Ishikawa (cell line): ENCODE measurements at regions not wholly inside any gene's neighbourhood (a gene's known extent, or its start where the extent isn't known, plus 50 kb on each side); places are given as distances from the start of the nearest gene placed in this dataset.

Experiments
- EP300 ChIP-seq: IDR thresholded peaks from 2 replicates; pipeline ENCODE4 v1.6.1; 2012; ENCODE audit warnings: borderline replicate concordance
- FOXM1 ChIP-seq: IDR thresholded peaks from 2 replicates; pipeline ENCODE4 v1.6.1; 2012; ENCODE audit warnings: low read depth, borderline replicate concordance
- MAX ChIP-seq: IDR thresholded peaks from 2 replicates; pipeline ENCODE4 v1.6.1; 2012
- REST ChIP-seq: IDR thresholded peaks from 2 replicates; pipeline ENCODE4 v1.6.1; 2012; ENCODE audit warnings: low read depth, mild to moderate bottlenecking
- TCF12 ChIP-seq: IDR thresholded peaks from 2 replicates; pipeline ENCODE4 v1.6.1; 2012; ENCODE audit warnings: low read depth
- USF1 ChIP-seq: IDR thresholded peaks from 2 replicates; pipeline ENCODE4 v1.6.1; 2012

GRCh38 chr7:95691464-95691863 lies 80.9 kb upstream of the DYNC1I1 start:
- TF ChIP-seq TCF12 = no peak
- TF ChIP-seq USF1 = no peak
- no peak for TF ChIP-seq MAX
- no peak for TF ChIP-seq REST
- no peak for TF ChIP-seq EP300
- no peak for TF ChIP-seq FOXM1
